Activated T-cell treated with anti-CD3 and anti-CD28 coated beads for 24 hours (primary cell): ENCODE measurements at regions not wholly inside any gene's neighbourhood (a gene's known extent, or its start where the extent isn't known, plus 50 kb on each side); places are given as distances from the start of the nearest gene placed in this dataset.
"Not testable (repeated sequence)": the region's sequence is repeated elsewhere in the genome, so short reads cannot be mapped to it uniquely, and the experiment has no call there.

ENCODE experiments used
- DNase-seq: peaks from one replicate; pipeline ENCODE4 v3.0.0-alpha.2; 2020; ENCODE audit warnings: low read depth

GRCh38 chr11:38582151-38582550 is 1984.1 kb upstream of the RAG2 start:
- no peak for DNase-seq

- no peak for DNase-seq
These were observed 1979.7 kb upstream of the RAG2 start for GRCh38 chr11:38577769-38578168.

DNA sequence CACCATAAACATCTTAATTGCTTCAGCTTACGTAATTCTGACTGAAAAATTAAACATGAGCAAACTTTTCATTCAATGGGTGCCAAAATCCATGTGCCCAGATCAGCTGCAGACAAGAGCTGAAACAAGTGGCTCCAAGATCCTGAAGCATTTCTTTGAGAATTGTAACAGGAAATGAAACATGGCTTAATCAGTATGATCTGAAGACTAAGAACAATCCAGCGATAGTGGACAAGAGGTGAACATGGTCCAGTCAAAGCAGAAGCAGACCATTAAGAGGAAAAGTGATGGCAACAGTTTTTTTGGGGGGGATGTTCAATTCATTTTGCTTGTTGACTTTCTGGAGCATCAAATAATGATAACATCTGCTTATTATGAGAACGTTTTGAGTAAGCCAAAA is 1964.5 kb upstream of the RAG2 start:
- no peak for DNase-seq

DNA sequence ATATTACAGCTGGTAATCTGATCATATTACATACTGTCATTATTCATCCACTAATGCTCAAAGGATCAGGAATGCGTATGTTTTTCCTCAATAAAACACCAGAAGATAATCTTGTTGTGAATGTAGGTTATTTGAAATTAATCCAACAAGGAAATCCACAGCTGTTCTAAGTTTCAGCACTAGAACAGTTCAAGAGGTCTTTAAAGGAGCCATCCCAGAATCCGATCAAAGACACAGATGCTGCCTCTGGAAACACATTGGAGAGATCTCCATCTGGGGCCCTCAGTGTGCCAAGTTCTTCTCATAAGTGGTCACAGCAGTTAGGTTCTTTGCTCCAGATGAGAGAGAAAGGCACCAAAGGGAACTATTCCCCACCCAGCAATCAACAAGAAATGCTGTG is 1955.1 kb upstream of the RAG2 start:
- no peak for DNase-seq

GRCh38 chr11:38547462-38547861 is 1949.4 kb upstream of the RAG2 start:
- DNase-seq = no peak

GRCh38 chr11:38543986-38544385 is 1946.0 kb upstream of the RAG2 start:
- DNase-seq = no peak

DNA sequence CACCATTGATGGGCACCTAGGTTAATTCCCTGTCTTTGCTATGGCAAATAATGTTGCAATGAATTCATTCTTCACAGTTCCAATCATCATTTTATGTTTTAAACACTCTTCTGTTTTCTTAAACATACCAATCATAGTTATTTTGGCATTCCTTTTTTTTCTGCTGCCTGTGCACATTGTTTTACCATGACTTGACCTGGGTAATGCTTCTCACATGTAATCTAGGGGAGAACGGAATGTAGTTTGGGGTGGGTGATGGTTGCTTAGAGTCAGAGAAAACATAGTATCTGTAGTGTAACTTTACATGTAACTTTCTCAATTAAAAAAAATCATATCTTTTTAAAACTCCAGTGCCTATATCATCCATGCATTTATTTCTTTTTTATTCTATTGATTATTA is 1945.3 kb upstream of the RAG2 start:
- DNase-seq = no peak

GRCh38 chr11:38538866-38539680 is 1941.0 kb upstream of the RAG2 start:
- DNase-seq = no peak

GRCh38 chr11:38530226-38530625 is 1932.2 kb upstream of the RAG2 start:
- DNase-seq = no peak

DNA sequence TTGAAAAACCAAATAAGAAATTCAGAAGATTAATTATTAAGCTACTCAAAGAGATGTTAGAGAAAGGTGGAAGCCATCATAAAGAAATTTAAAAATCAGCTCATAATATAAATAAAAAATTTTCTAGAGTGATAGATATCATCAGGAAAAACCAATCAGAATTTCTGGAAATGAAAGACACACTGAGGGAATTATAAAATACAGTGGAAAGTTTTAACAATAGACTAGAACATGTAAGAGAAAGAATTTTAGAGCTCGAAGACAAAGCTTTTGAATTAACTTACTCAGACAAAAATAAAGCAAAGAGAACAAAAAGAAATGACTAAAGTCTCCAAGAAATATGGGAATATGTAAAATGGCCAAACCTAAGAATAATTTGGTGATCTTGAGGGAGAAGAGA is 1926.9 kb upstream of the RAG2 start:
- DNase-seq = no peak

- no peak for DNase-seq
These were observed 1920.0 kb upstream of the RAG2 start for GRCh38 chr11:38517991-38518390.

DNA sequence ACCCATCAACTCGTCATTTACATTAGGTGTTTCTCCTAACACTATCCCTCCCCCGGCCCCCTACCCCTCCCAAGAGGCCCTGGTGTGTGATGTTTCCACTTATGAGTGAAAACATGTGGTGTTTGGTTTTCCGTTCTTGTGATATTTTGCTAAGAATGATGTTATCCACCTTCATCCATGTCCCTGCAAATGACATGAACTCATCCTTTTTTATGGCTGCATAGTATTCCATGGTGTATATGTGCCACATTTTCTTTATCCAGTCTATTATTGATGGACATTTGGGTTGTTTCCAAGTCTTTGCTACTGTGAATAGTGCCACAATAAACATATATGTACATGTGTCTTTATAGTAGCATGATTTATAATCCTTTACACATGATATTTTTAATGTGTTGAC is 1914.8 kb upstream of the RAG2 start:
- not testable (repeated sequence) for DNase-seq

- no peak for DNase-seq
These were observed 1912.0 kb upstream of the RAG2 start for GRCh38 chr11:38510041-38510440.

DNA sequence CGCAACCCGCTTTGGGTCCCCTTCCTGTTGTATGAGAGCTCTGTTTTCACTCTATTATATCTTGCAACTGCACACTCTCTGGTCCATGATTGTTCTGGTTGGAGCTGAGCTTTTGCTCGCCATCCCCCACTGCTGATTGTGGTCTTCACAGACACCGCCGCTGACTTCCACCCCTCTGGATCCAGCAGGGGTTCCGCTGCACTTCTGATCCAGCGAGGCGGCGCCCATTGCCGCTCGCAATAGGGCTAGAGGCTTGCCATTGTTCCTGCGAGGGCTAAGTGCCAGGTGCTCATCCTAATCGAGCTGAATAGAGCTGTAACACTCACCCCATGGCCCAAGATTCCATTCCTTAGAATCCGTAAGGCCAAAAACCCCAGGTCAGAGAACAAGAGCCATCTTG is 1905.8 kb upstream of the RAG2 start:
- DNase-seq = no peak

DNA sequence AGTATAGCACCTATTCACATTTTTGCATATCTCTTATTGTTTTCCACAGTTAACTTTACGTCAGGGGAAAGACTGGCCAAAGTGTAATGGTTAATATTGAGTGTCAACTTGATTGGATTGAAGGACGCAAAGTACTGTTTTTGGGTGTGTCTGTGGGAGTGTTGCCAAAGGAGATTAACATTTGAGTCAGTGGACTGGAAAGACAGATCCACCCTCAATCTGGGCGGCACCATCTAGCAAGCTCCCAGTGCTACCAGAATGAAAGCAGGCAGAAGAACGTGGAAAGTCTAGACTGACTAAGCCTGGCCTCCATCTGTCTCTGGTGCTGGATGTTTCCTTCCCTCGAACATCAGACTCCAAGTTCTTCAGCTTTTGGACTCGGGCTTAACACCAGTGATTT is 1900.7 kb upstream of the RAG2 start:
- no peak for DNase-seq

- DNase-seq = no peak
These were observed 1894.0 kb upstream of the RAG2 start for GRCh38 chr11:38491986-38492385.

- no peak for DNase-seq
These were observed 1883.4 kb upstream of the RAG2 start for GRCh38 chr11:38481391-38481790.

- DNase-seq = no peak
These were observed 1879.0 kb upstream of the RAG2 start for GRCh38 chr11:38476808-38477575.

GRCh38 chr11:38461751-38462150 is 1863.7 kb upstream of the RAG2 start:
- no peak for DNase-seq

- no peak for DNase-seq
These were observed 1862.9 kb upstream of the RAG2 start for GRCh38 chr11:38460896-38461295.

DNA sequence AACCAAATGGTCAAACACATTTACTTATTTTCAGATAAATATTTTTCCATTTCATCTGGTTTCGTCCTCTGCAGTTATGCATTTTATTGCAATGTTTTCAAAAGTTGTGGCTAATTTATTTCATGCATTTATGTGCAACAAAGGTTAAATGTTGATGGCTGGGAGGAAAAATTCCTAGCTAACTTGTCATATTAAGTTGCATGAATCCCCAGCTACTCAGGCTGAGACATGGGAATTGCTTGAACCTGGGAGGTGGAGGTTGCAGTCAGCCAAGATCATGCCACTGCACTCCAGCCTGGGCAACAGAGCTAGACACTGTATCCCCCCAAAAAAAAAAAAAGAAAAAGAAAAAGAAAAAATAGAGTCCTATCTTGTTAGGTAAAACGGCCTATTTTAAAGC is 1862.4 kb upstream of the RAG2 start:
- no peak for DNase-seq

DNA sequence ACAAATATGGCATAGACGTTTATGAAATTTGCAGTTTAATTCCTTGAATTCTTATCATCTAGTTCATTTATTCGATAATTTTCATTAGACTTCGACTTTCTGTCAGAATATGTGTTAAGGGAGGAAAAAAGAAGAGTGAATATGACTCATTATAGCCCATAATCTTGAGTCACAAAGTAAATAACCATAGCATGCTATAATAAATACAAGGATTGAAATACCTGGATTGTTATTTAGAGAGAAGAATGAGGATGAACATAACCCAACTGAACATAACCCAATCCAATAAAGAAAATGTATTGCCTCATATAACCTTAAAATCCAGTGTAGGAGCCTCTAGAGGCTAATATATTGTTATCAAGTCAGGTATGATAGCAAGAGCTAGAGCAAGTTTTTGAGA is 1858.3 kb upstream of the RAG2 start:
- DNase-seq = no peak

GRCh38 chr11:38448284-38448683 is 1850.2 kb upstream of the RAG2 start:
- DNase-seq = no peak

DNA sequence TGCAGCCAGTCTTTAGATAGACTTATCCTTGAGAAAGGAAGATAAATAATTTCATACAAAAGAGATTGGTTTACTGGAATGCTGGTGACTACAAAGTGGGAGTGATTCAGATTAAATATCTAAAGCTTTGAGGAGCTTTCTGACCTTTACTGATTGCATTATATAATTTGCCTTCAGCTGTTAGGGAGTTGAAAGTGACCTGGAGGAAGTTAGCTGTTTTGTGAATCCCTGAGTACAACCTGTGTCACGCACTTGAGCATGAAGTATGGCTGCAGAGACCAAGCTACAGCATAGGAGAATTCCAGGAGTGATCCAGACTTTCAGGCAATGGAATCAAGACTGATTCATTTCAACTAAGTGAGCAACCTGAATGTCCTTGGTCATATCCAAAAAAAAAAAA is 1848.3 kb upstream of the RAG2 start:
- no peak for DNase-seq
